ENCODE measurements at regions not wholly inside any gene's neighbourhood (a gene's known extent, or its start where the extent isn't known, plus 50 kb on each side); places are given as distances from the start of the nearest gene placed in this dataset.

DNA sequence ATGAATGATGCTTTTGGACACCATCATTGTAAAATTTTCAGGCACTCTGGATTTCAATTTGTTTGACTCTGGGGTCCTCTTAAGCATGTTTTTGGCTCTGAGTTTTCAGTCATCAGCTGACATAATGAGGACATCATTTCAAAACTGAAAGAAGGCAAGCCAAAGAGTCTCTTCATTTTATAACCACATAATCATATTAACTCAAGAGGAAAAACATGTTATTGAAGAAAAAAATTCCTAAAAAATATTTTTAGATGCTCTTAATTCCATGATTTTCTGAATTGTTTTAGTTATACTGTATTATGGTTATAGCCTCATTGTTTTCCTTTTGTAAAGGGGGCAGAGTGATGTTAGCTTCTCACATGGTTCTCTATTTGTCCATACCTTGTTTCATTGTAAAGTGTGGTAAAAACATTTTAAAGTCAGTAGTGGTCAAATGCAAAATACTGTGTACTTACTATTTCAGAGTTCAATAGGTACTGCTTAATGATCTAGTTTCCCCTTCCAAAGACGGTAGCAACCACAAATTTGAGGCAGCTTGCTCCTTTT is 472.1 kb downstream of the DMRT2 start:
- TF ChIP-seq, protein P1, sequence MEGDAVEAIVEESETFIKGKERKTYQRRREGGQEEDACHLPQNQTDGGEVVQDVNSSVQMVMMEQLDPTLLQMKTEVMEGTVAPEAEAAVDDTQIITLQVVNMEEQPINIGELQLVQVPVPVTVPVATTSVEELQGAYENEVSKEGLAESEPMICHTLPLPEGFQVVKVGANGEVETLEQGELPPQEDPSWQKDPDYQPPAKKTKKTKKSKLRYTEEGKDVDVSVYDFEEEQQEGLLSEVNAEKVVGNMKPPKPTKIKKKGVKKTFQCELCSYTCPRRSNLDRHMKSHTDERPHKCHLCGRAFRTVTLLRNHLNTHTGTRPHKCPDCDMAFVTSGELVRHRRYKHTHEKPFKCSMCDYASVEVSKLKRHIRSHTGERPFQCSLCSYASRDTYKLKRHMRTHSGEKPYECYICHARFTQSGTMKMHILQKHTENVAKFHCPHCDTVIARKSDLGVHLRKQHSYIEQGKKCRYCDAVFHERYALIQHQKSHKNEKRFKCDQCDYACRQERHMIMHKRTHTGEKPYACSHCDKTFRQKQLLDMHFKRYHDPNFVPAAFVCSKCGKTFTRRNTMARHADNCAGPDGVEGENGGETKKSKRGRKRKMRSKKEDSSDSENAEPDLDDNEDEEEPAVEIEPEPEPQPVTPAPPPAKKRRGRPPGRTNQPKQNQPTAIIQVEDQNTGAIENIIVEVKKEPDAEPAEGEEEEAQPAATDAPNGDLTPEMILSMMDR (IDR thresholded peaks at IDR 0.05): no peak
- no peak for TF ChIP-seq POLR2A (IDR thresholded peaks at IDR 0.05)
